Stimulated activated naive CD8-positive, alpha-beta T cell treated with anti-CD3 and anti-CD28 coated beads, Interleukin-15, amount 100 ng/mL, for 72 hours (primary cell): ENCODE measurements at regions not wholly inside any gene's neighbourhood (a gene's known extent, or its start where the extent isn't known, plus 50 kb on each side); places are given as distances from the start of the nearest gene placed in this dataset.

Source experiments
- ATAC-seq: fragments of 150-1000 bp; cut with Tn5 transposase; 2 replicates; pipeline ENCODE4 v1.10.0; 2021; ENCODE audit warnings: mild to moderate bottlenecking, moderate library complexity
- DNase-seq, 2 donors: peaks; one replicate each; pipeline ENCODE4 v3.0.0; 2021 to 2022
- H3K27ac Mint-ChIP-seq, 2 donors: one replicate each; pipeline ENCODE4 v1.8.0; 2022; ENCODE audit warnings: mild to moderate bottlenecking in 2 of 2, mixed read lengths in 2 of 2, moderate library complexity in 2 of 2
- H3K27me3 Mint-ChIP-seq: one replicate; pipeline ENCODE4 v1.8.0; 2022; ENCODE audit warnings: mixed read lengths
- H3K4me1 Mint-ChIP-seq: one replicate; pipeline ENCODE4 v1.8.0; 2022; ENCODE audit warnings: mild to moderate bottlenecking, mixed read lengths
- H3K4me3 Mint-ChIP-seq, 2 donors: one replicate each; pipeline ENCODE4 v1.8.0; 2022; ENCODE audit warnings: mild to moderate bottlenecking in 2 of 2, mixed read lengths in 2 of 2, moderate library complexity in 1 of 2
- H3K9me3 Mint-ChIP-seq, 2 donors: one replicate each; pipeline ENCODE4 v1.8.0; 2022; ENCODE audit warnings: mixed read lengths in 2 of 2

DNA sequence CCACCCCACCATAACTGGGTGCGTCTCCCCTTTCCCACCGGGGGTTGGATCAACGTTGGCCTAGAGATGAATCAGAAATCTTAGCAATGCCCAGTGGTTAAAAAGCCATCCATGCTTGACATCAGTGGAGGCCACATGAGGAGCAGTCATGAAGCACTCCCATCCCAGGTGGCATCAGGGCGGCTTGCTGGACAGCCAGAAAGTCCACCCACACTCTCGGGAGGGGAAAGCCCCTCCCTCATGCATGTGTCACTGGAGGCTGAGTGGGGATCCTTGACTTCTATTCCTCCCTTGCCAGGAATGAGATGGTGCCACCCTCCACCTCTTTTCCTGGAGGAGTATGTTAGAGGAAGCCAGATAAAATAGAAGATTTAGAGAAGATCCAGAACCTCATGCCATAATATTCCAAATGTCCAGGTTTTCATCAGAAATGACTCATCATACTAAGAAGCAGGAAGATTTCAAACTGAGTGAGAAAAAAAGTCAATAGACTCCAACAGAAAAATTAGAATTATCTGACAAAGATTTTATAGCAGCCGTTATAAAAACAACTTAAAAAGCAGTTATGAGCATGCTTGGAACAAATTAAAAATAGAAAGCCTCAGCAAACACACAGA is 507.1 kb upstream of the ID2 start:
- no peak overlapping the region for H3K27ac Mint-ChIP-seq
- H3K4me1 Mint-ChIP-seq, result no peaks in the 10 kb centered on the region
- H3K27me3 Mint-ChIP-seq, result no peaks in the 10 kb centered on the region
- peaks cover 0 to 13% of the 10 kb centered on the region in 2 donors for H3K9me3 Mint-ChIP-seq
- DNase-seq, result no peak
- no peak for ATAC-seq
- no peak overlapping the region for H3K4me3 Mint-ChIP-seq

DNA sequence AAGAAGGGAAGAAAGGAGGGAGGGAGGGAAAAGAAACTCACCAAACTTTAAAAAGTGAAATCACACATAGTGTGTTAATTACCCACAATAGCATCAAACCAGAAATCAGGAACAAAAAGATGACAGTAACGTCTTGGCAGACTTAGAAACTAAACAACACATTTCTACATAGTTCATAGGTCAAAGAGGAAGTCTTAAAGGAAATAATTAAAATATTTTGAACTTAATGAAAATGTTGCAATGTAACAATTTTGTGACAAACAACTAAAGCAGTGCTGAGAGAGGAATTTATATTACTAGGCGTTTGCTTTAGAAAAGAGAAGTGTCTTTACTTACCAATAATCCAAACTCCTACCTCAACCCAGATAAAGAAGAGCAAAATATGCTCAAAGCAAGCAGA is 505.0 kb upstream of the ID2 start:
- H3K27ac Mint-ChIP-seq, result peak overlapping the region in 1 of 2 donors; percentile 48
- H3K9me3 Mint-ChIP-seq, result peaks cover 5 to 17% of the 10 kb centered on the region in 2 donors
- DNase-seq (no peak), ATAC-seq (no peak)
- H3K27me3 Mint-ChIP-seq, result no peaks in the 10 kb centered on the region
- no peak overlapping the region for H3K4me3 Mint-ChIP-seq
- no peaks in the 10 kb centered on the region for H3K4me1 Mint-ChIP-seq

DNA sequence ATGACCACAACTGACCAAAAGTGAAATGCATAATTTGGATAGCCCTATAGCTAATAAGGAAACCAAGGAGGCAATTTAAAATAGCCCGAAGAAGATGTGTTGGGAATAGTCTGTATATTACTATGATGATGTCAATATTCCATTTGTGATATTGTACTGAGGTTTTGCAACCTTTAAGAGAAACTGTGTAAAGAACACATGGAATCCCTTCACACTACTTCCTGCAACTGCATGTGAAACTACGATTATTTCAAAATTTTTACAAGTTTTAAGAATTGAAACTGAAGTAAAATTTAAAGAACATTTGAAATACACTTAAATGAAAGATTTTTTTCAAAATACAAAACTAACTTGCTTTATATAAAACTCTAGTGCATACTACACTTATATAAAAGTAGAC is 504.3 kb upstream of the ID2 start:
- Mint-ChIP-seq H3K4me3 (no peak overlapping the region), H3K27me3 (no peaks in the 10 kb centered on the region), H3K27ac (no peak overlapping the region), H3K4me1 (no peaks in the 10 kb centered on the region), H3K9me3 (peaks cover 5 to 19% of the 10 kb centered on the region in 2 donors)
- DNase-seq, result no peak
- ATAC-seq, result no peak

DNA sequence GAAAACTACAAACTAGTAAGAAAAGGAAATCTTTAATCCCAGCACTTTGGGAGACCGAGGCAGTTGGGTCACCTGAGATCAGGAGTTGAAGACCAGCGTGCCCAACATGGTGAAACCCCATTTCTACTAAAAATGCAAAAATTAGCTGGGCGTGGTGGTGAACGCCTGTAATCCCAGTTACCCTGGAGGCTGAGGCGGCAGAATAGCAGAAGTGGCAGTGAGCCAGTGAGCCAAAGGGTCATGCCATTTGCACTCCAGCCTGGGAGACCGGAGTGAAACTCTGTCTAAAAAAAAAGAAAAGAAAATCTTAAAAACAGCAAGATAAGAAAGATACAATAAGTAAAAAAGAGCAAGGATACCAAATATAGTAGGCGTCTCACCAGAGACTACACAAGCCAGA is 502.9 kb upstream of the ID2 start:
- H3K27me3 Mint-ChIP-seq, result no peaks in the 10 kb centered on the region
- DNase-seq, result no peak
- H3K4me1 Mint-ChIP-seq, result no peaks in the 10 kb centered on the region
- H3K9me3 Mint-ChIP-seq, result peaks cover 5 to 26% of the 10 kb centered on the region in 2 donors
- H3K27ac Mint-ChIP-seq, result no peak overlapping the region
- H3K4me3 Mint-ChIP-seq, result no peak overlapping the region
- ATAC-seq, result no peak

DNA sequence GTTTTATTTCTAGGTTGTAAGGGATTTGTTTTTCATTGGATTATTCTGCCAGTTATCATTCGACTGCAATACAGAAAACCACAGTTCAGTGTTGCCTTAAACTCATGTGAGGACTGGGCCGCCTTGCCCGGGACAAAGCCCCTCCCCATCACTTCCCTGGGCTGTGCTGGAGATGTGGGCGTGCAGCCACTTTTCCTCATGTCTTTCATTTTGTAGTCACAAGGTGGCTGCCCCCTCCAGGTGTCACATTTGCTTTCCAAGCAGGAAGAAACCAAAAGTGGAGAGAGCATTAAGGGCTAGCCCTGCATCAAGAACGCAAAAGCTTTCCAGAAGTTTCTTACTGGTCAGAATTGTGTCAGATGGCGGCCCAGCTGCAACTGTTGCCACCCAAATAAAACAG is 492.5 kb upstream of the ID2 start:
- ATAC-seq, result no peak
- H3K9me3 Mint-ChIP-seq, result peaks cover 0 to 5% of the 10 kb centered on the region in 2 donors
- no peak for DNase-seq
- no peaks in the 10 kb centered on the region for H3K27me3 Mint-ChIP-seq
- H3K27ac Mint-ChIP-seq, result no peak overlapping the region
- no peak overlapping the region for H3K4me3 Mint-ChIP-seq
- H3K4me1 Mint-ChIP-seq, result no peaks in the 10 kb centered on the region

GRCh38 chr2:8190279-8190678 is 491.6 kb upstream of the ID2 start:
- Mint-ChIP-seq H3K9me3 (peaks cover 0 to 5% of the 10 kb centered on the region in 2 donors), H3K27ac (no peak overlapping the region), H3K27me3 (no peaks in the 10 kb centered on the region), H3K4me1 (no peaks in the 10 kb centered on the region), H3K4me3 (no peak overlapping the region)
- ATAC-seq (no peak), DNase-seq (no peak)

DNA sequence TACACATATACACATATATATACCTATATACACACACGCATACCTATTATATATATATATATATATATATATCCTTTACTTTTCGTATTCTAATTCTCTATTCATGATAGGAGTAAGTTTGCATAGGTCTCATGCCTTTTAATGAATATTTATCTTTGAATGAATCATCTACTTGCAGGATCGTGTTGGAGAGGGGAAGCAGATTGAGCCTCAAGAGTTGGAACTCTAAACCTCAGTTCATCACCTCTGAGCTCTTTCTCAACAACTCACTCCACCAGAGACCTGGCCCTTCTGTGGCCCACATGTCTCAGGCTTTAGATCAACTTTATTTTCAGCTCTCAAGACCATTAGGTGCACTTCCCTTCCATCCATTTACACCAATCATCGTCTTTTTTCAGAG is 490.4 kb upstream of the ID2 start:
- Mint-ChIP-seq H3K9me3 (no peaks in the 10 kb centered on the region), H3K4me3 (no peak overlapping the region), H3K27ac (no peak overlapping the region), H3K4me1 (no peaks in the 10 kb centered on the region), H3K27me3 (no peaks in the 10 kb centered on the region)
- DNase-seq (no peak), ATAC-seq (no peak)

GRCh38 chr2:8193146-8193545 is 488.7 kb upstream of the ID2 start:
- no peak for DNase-seq
- H3K4me3 Mint-ChIP-seq, result no peak overlapping the region
- ATAC-seq, result no peak
- H3K27me3 Mint-ChIP-seq, result no peaks in the 10 kb centered on the region
- H3K4me1 Mint-ChIP-seq, result no peaks in the 10 kb centered on the region
- H3K27ac Mint-ChIP-seq, result no peak overlapping the region
- H3K9me3 Mint-ChIP-seq, result no peaks in the 10 kb centered on the region

DNA sequence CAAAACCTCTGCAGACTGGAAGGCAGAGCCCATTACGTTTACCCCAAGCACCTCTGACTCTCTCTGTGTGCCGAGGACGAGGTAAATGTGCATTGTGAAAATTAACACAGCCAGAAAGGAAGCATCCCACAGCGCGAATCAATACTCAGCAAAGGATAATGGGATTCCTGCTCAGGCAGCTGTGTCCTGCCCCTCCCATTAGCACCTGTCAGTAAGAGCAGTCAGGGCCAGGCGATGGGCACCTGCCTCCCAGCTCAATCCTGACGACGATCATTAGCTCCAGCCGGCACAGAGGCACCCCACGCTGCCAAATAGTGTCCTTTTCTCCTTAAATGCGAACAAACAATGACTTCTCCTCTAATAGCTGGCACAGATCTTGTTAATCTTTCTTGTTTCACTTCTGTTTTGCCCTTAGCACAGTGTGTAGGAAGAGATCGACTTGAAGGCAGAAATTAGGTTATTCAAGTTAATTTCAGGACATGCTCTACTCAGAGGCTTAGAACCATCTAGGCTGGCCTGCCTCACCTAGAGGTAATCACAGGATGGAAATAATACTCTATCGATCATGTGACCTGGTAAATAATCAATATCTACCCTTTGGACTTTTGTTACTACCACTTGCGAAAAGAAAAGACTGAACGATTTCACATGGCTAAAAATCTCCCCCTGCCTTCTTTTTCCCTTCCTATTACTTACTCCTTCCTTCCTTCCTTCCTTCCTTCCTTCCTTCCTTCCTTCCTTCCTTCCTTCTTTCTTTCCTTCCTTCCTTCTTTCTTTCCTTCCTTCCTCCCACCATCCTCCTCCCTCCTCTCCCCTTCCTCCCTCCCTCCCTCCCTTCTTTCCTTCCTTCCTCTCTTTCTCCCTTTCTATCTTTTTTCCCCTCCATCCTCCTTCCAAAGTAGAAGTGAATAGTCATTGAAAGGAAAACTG is 487.9 kb upstream of the ID2 start:
- ATAC-seq, result no peak
- no peak overlapping the region for H3K4me3 Mint-ChIP-seq

DNA sequence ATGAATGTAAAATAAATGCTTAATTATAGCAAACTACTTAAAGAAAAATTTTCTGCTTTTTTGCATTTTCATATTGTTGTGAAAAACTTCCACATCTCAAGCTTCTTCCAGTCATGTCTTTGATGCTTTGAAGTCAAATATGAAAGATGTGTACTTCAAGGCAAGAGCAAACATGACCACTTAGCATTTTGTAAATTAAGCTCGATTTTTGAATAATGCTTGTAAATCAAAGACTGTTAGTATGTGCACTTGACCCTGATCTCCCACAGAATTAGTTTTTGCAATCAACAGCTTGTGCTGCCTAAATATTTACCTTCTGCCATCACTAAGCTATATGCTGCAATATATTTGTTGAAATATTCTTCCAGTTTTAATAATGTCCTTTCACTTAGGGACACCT is 486.1 kb upstream of the ID2 start:
- Mint-ChIP-seq H3K4me3 (no peak overlapping the region), H3K9me3 (peaks cover 10 to 15% of the 10 kb centered on the region in 2 donors), H3K27me3 (peaks cover 11% of the 10 kb centered on the region), H3K4me1 (no peaks in the 10 kb centered on the region), H3K27ac (no peak overlapping the region)
- no peak for DNase-seq
- ATAC-seq, result no peak

More for the DNA sequence above, 487.9 kb upstream of the ID2 start:
- no peak for DNase-seq
- Mint-ChIP-seq H3K27me3 (no peaks in the 10 kb centered on the region), H3K9me3 (no peaks in the 10 kb centered on the region), H3K4me1 (no peaks in the 10 kb centered on the region), H3K27ac (no peak overlapping the region)

DNA sequence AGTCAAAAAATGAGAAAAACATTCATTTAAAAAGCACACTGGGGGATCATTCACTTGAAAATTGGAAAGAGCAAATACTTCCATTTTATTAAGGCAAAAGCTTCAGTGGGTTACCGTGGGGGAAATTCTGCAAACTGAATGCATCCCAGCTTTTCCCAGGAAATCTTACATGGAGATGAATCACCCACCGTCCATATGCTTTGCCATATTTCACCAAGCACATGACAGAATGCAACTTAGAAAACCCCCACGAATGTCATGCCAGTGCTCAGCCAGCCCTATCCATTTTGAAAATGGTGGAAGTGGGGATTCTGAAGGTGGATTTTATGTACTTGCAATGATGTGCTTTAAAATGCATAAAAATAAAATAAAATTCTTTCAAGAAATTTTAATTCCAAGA is 485.5 kb upstream of the ID2 start:
- Mint-ChIP-seq H3K4me3 (no peak overlapping the region), H3K9me3 (peaks cover 10 to 15% of the 10 kb centered on the region in 2 donors), H3K27ac (no peak overlapping the region), H3K4me1 (no peaks in the 10 kb centered on the region), H3K27me3 (peaks cover 11% of the 10 kb centered on the region)
- ATAC-seq (no peak), DNase-seq (no peak)

DNA sequence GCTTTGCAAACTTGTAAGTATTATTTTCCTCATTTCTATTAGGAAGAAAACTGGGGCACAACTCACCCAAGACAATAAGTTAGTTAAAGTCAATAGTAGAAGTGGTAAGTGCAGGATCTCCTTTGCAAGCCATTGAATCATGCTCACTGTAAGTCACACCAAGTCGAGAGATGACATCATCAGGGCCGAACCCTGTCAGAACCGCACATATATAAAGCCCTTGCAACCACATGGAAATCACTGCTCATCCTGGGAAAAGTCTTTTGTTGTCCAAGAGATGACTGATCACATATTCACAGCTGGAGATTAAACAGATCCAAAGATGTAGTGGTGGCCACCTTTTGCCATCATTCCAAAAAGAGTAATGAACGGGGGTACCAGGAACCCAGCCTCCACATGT is 484.8 kb upstream of the ID2 start:
- Mint-ChIP-seq H3K4me1 (no peaks in the 10 kb centered on the region), H3K27me3 (peaks cover 11% of the 10 kb centered on the region), H3K4me3 (no peak overlapping the region), H3K9me3 (peaks cover 10 to 15% of the 10 kb centered on the region in 2 donors), H3K27ac (no peak overlapping the region)
- no peak for DNase-seq
- no peak for ATAC-seq

- Mint-ChIP-seq H3K27ac (no peak overlapping the region), H3K27me3 (peaks cover 11% of the 10 kb centered on the region), H3K4me3 (no peak overlapping the region), H3K4me1 (no peaks in the 10 kb centered on the region), H3K9me3 (peaks cover 10 to 15% of the 10 kb centered on the region in 2 donors)
- no peak for DNase-seq
- ATAC-seq, result no peak
Measured at GRCh38 chr2:8197825-8198224, 484.0 kb upstream of the ID2 start.

DNA sequence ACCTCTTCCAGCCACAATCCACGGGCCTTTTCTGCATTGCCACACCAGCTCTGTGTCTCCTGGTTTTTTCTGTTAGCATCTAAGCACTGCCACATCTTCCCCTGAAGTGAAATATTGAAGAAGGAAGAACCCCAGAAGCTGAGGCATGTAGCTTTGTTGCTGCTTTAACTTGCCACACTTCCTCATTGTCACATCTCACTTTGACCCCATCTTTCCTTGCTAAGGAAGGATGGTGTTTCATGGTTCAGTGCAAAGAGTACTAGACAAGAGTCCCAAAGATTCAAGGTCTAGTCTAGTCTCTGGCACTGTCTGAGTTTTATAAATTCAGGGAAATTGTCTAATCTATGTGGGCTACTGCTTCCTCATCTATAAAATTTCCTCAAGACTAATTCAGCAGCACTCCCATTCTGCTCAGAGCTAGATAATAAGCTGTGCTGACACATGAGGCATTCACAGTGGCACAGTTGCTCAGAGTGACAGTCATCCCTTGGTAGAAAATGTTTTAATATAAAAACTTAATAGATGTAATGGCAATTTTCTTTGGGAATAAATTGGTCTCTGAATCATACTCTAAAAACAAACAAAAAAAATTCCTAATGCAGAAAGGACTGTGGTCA is 483.0 kb upstream of the ID2 start:
- H3K9me3 Mint-ChIP-seq, result peaks cover 10 to 15% of the 10 kb centered on the region in 2 donors
- no peak overlapping the region for H3K27ac Mint-ChIP-seq
- H3K4me1 Mint-ChIP-seq, result no peaks in the 10 kb centered on the region
- no peak overlapping the region for H3K4me3 Mint-ChIP-seq
- peaks cover 11% of the 10 kb centered on the region for H3K27me3 Mint-ChIP-seq
- DNase-seq (no peak), ATAC-seq (no peak)

DNA sequence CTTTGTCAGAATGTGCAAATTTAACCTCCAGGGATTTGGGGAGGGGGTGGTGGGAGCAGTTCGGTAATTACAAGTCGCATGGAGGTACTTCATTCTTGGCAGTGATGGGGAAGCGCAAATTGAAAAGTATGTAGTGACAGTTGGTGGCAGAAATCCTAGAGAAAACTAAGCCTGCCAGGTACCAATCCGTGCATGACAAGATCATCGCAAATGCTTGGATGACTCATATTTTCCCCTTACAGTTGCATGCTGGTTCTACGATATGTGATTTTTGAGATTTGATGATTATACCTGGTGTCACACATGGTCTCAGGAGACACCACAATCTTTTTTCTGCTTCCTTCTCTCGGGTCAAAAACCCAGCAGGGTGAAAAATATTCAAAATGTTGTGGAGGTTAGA is 479.7 kb upstream of the ID2 start:
- ATAC-seq, result no peak

DNA sequence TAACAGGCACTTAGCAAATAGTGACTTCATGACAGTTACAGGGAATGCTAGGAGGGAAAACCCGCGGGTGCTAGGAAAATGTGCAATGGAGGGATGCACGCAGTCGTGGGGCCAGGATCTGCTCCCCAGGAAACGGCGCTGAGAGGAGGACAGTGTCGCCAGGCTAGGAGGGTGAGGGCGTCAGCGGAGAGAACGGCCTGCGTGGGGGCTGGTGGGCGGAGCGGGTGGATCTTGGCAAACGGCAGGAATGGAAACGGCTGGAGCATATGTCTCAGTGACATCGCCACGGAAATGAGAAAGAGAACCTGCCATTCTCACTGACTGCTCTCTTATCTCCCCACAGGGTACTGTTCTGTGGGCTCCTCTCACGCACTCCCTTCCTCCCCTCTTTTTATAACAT is 478.5 kb upstream of the ID2 start:
- ATAC-seq, result no peak
- Mint-ChIP-seq H3K27ac (no peak overlapping the region), H3K27me3 (peaks cover 11% of the 10 kb centered on the region)

More for the DNA sequence above, 479.7 kb upstream of the ID2 start:
- Mint-ChIP-seq H3K27me3 (peaks cover 11% of the 10 kb centered on the region), H3K4me1 (no peaks in the 10 kb centered on the region), H3K4me3 (no peak overlapping the region), H3K9me3 (peaks cover 21 to 26% of the 10 kb centered on the region in 2 donors), H3K27ac (no peak overlapping the region)
- no peak for DNase-seq

More for the DNA sequence above, 478.5 kb upstream of the ID2 start:
- Mint-ChIP-seq H3K4me1 (no peaks in the 10 kb centered on the region), H3K9me3 (peaks cover 33 to 38% of the 10 kb centered on the region in 2 donors), H3K4me3 (no peak overlapping the region)
- DNase-seq, result no peak
